Stimulated activated CD4-positive, alpha-beta T cell treated with anti-CD3 and anti-CD28 coated beads, Interleukin-12 subunit alpha, Interleukin-12 subunit beta, amount 100 ng/mL, for 4 hours (primary cell): ENCODE measurements at regions not wholly inside any gene's neighbourhood (a gene's known extent, or its start where the extent isn't known, plus 50 kb on each side); places are given as distances from the start of the nearest gene placed in this dataset.
"Not testable (repeated sequence)": the region's sequence is repeated elsewhere in the genome, so short reads cannot be mapped to it uniquely, and the experiment has no call there.

Experiments
- DNase-seq: peaks from one replicate; pipeline ENCODE4 v3.0.0-alpha.2; 2020

- no peak for DNase-seq
Observed at GRCh38 chr7:145252031-145252430, 416.2 kb upstream of the TPK1 start.

- no peak for DNase-seq
Observed at GRCh38 chr7:145224775-145225174, 388.9 kb upstream of the TPK1 start.

GRCh38 chr7:145219461-145219860 lies 383.6 kb upstream of the TPK1 start:
- DNase-seq: no peak

- no peak for DNase-seq
Observed at GRCh38 chr7:145216866-145217265, 381.0 kb upstream of the TPK1 start.

- no peak for DNase-seq
Observed at GRCh38 chr7:145212050-145212449, 376.2 kb upstream of the TPK1 start.

- no peak for DNase-seq
Observed at GRCh38 chr7:145211211-145211610, 375.4 kb upstream of the TPK1 start.

GRCh38 chr7:145193951-145194350 lies 358.1 kb upstream of the TPK1 start:
- no peak for DNase-seq

GRCh38 chr7:145184956-145185355 lies 349.1 kb upstream of the TPK1 start:
- DNase-seq: no peak

GRCh38 chr7:145183069-145183468 lies 347.2 kb upstream of the TPK1 start:
- DNase-seq: no peak

- DNase-seq: no peak
Observed at GRCh38 chr7:145175366-145175765, 339.5 kb upstream of the TPK1 start.

- no peak for DNase-seq
Observed at GRCh38 chr7:145169908-145170307, 334.1 kb upstream of the TPK1 start.

GRCh38 chr7:145168879-145169278 lies 333.0 kb upstream of the TPK1 start:
- DNase-seq: no peak

- no peak for DNase-seq
Observed at GRCh38 chr7:145168427-145168826, 332.6 kb upstream of the TPK1 start.

- DNase-seq: no peak
Observed at GRCh38 chr7:145156834-145157233, 321.0 kb upstream of the TPK1 start.

- DNase-seq: no peak
Observed at GRCh38 chr7:145152589-145152988, 316.7 kb upstream of the TPK1 start.

GRCh38 chr7:145151676-145152075 lies 315.8 kb upstream of the TPK1 start:
- DNase-seq: no peak

- DNase-seq: no peak
Observed at GRCh38 chr7:145147865-145148264, 312.0 kb upstream of the TPK1 start.

- DNase-seq: no peak
Observed at GRCh38 chr7:145143685-145144084, 307.8 kb upstream of the TPK1 start.

- no peak for DNase-seq
Observed at GRCh38 chr7:145134377-145134776, 298.5 kb upstream of the TPK1 start.

- DNase-seq: no peak
Observed at GRCh38 chr7:145123502-145123901, 287.6 kb upstream of the TPK1 start.

GRCh38 chr7:145106001-145106400 lies 270.1 kb upstream of the TPK1 start:
- no peak for DNase-seq

GRCh38 chr7:145105561-145105960 lies 269.7 kb upstream of the TPK1 start:
- DNase-seq: no peak

GRCh38 chr7:145104400-145104799 lies 268.5 kb upstream of the TPK1 start:
- DNase-seq: no peak

- DNase-seq: not testable (repeated sequence)
Observed at GRCh38 chr7:145102199-145102598, 266.3 kb upstream of the TPK1 start.

GRCh38 chr7:145092766-145093165 lies 256.9 kb upstream of the TPK1 start:
- no peak for DNase-seq

- no peak for DNase-seq
Observed at GRCh38 chr7:145088111-145088745, 252.4 kb upstream of the TPK1 start.
